ENCODE measurements at regions not wholly inside any gene's neighbourhood (a gene's known extent, or its start where the extent isn't known, plus 50 kb on each side); places are given as distances from the start of the nearest gene placed in this dataset.

DNA sequence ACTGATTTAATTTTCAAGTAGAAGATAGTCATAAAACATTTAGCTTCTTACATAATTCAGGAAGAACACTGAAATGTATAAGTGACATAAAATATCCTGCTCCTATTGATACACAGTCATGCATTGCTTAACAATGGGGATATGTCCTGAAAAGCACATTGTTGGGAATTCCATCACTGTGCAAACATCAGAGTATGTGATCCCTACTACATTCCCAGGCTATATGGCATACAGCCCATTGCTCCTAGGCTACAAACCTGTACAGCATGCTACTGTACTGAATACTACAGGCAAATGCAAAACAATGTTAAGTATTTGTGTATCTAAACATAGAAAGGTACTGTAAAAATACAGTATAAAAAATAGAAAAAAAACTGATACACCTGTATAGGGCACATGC, 723.9 kb upstream of the ARGLU1 start:
- TF ChIP-seq JUN (IDR thresholded peaks at IDR 0.05; ENCODE audit: borderline replicate concordance, insufficient read depth, insufficient read length, low read depth), result no peak
- TF ChIP-seq EZH2 (IDR thresholded peaks at IDR 0.05; ENCODE audit: borderline replicate concordance, low read depth, low read length, severe bottlenecking), result no peak
- TF ChIP-seq, protein P1, sequence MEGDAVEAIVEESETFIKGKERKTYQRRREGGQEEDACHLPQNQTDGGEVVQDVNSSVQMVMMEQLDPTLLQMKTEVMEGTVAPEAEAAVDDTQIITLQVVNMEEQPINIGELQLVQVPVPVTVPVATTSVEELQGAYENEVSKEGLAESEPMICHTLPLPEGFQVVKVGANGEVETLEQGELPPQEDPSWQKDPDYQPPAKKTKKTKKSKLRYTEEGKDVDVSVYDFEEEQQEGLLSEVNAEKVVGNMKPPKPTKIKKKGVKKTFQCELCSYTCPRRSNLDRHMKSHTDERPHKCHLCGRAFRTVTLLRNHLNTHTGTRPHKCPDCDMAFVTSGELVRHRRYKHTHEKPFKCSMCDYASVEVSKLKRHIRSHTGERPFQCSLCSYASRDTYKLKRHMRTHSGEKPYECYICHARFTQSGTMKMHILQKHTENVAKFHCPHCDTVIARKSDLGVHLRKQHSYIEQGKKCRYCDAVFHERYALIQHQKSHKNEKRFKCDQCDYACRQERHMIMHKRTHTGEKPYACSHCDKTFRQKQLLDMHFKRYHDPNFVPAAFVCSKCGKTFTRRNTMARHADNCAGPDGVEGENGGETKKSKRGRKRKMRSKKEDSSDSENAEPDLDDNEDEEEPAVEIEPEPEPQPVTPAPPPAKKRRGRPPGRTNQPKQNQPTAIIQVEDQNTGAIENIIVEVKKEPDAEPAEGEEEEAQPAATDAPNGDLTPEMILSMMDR (IDR thresholded peaks at IDR 0.05; ENCODE audit: extremely low read depth in 1 of 2, insufficient read depth in 1 of 2, low read depth in 1 of 2, low read length in 2 of 2), result no peak
- TF ChIP-seq POLR2A (IDR thresholded peaks at IDR 0.05; ENCODE audit: low read depth, low read length), result no peak
- TF ChIP-seq, protein P2, sequence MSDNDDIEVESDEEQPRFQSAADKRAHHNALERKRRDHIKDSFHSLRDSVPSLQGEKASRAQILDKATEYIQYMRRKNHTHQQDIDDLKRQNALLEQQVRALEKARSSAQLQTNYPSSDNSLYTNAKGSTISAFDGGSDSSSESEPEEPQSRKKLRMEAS (IDR thresholded peaks at IDR 0.05; ENCODE audit: insufficient read depth, insufficient read length), result no peak
- TF ChIP-seq POLR2AphosphoS5 (IDR thresholded peaks at IDR 0.05; ENCODE audit: insufficient read depth, low read depth, low read length), result no peak
- TF ChIP-seq GATA2 (IDR thresholded peaks at IDR 0.05; ENCODE audit: insufficient read depth, insufficient read length, low read depth, low read length), result no peak
- no peak for TF ChIP-seq FOS (IDR thresholded peaks at IDR 0.05; ENCODE audit: borderline replicate concordance, insufficient read depth, low read length)
- FAIRE-seq (no peak), DNase-seq (ENCODE audit: low read depth, low spot score) (no peak)
- BruUV-seq (replicated peaks), result no TSS peak
- H3K4me1 ChIP-seq (ENCODE audit: control insufficient read depth, extremely low read depth, insufficient read depth, low read length), result no peaks in the 10 kb centered on the region
- intact Hi-C loops (cut with micrococcal nuclease) (no loop called here), dilution Hi-C loops (cut with MboI; ENCODE audit: extremely low pct_ligation_motif_present, low sequenced_read_pairs) (no loop called here)
- H3K4me3 ChIP-seq (replicated peaks in 1 of 3; ENCODE audit: insufficient read depth in 1 of 3, low read depth in 1 of 3, low read length in 3 of 3), result no peak overlapping the region
- H3K9me3 ChIP-seq (replicated peaks; ENCODE audit: control insufficient read depth, insufficient read depth, low read length), result no peaks in the 10 kb centered on the region
- no peak overlapping the region for H3K4me2 ChIP-seq (ENCODE audit: insufficient read depth, low read length)
- CTCF ChIA-PET, result interaction anchor here (1.6 kb wide), 1 partner anchor 10 kb away, joined by 9 read pairs; no protein-coding TSS in a partner anchor
- H3K79me2 ChIP-seq (ENCODE audit: control insufficient read depth, insufficient read depth, low read length), result no peaks in the 10 kb centered on the region
- no peaks in the 10 kb centered on the region for H3K9me1 ChIP-seq (replicated peaks; ENCODE audit: control insufficient read depth, extremely low read depth, insufficient read depth, low read length)
- no peaks in the 10 kb centered on the region for H3K36me3 ChIP-seq (ENCODE audit: control insufficient read depth in 2 of 2, extremely low read depth in 1 of 2, insufficient read depth in 2 of 2, low read length in 2 of 2)
- H4K20me1 ChIP-seq (replicated peaks; ENCODE audit: control insufficient read depth, extremely low read depth, insufficient read depth, low read length), result no peaks in the 10 kb centered on the region
- POLR2A ChIA-PET, result no interaction called here
- no peak overlapping the region for H3K27ac ChIP-seq (ENCODE audit: insufficient read depth, low read depth, low read length)
- no peak overlapping the region for H2AFZ ChIP-seq (ENCODE audit: low read depth, low read length)
- H3K27me3 ChIP-seq (ENCODE audit: control insufficient read depth in 2 of 2, insufficient read depth in 2 of 2, low read length in 2 of 2), result no peaks in the 10 kb centered on the region
- H3K9ac ChIP-seq (replicated peaks; ENCODE audit: extremely low read depth, insufficient read depth, low read length), result no peak overlapping the region
